Mesothelial cell of epicardium (in vitro differentiated cells): ENCODE measurements at regions not wholly inside any gene's neighbourhood (a gene's known extent, or its start where the extent isn't known, plus 50 kb on each side); places are given as distances from the start of the nearest gene placed in this dataset.

Experiments
- DNase-seq, 2 experiments: peaks; one replicate each; pipeline ENCODE4 v3.0.0; 2021; ENCODE audit warnings: low spot score in 2 of 2; ENCODE audit not compliant: unreplicated experiment in 2 of 2
- H3K27ac Mint-ChIP-seq: 2 replicates; pipeline ENCODE4 v1.8.0; 2021; ENCODE audit warnings: mixed read lengths
- H3K27me3 Mint-ChIP-seq: 2 replicates; pipeline ENCODE4 v1.8.0; 2021; ENCODE audit warnings: low read depth, mixed read lengths
- H3K36me3 Mint-ChIP-seq: 2 replicates; pipeline ENCODE4 v1.8.0; 2021; ENCODE audit warnings: mixed read lengths
- H3K4me1 Mint-ChIP-seq: 2 replicates; pipeline ENCODE4 v1.8.0; 2021; ENCODE audit warnings: mixed read lengths
- H3K4me3 Mint-ChIP-seq: 2 replicates; pipeline ENCODE4 v1.8.0; 2021; ENCODE audit warnings: mild to moderate bottlenecking, moderate library complexity, mixed read lengths
- H3K9me3 Mint-ChIP-seq: 2 replicates; pipeline ENCODE4 v1.8.0; 2021; ENCODE audit warnings: mixed read lengths
- TF ChIP-seq, protein P1 (sequence below): fragments of 200-600 bp; sonication (generic); IDR thresholded peaks from one replicate; pipeline ENCODE4 v1.5.0; 2021; ENCODE audit warnings: antibody characterized with exemption; ENCODE audit not compliant: unreplicated experiment

DNA sequence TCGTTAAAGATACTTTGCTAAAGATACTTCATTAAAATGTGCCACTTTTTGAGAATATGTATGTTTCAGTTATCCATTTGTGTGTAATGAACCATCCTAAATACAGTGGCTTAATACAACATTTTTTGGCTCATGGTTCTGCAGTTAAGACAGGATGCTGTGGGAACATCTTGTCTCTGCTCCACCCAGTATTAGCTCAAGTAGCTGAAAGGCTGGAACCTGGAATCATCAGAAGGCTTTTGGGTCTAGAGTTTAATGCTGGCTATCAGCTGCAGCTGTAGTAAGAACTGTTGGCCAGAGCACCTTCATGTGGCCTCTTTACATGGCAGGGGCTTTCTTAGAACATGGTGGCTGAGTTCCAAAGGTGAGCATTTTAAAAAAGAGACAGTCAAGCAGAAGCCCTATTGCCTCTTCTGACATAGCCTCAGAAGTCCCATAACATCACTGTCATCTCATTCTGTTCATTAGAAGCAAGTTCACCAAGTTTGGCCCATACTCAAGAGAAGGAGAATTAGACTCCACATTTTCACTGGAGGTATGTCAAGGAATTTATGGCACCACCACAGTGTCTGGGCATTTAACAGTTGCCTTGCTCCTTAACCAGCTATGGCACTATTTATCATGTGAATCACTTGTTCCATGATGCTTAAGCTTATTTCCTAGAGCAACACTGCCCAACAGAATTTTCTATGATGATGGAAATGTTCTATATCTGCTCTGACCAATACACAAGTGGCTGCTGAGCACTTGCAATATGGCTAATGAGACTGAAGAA lies 70.4 kb upstream of the PDZRN3 start:
- Mint-ChIP-seq H3K27me3 (no peaks in the 10 kb centered on the region), H3K4me1 (peaks cover 13% of the 10 kb centered on the region), H3K4me3 (no peak overlapping the region), H3K36me3 (peaks cover 4% of the 10 kb centered on the region), H3K27ac (no peak overlapping the region), H3K9me3 (peaks cover 6% of the 10 kb centered on the region)
- no peak for DNase-seq
- TF ChIP-seq, protein P1, sequence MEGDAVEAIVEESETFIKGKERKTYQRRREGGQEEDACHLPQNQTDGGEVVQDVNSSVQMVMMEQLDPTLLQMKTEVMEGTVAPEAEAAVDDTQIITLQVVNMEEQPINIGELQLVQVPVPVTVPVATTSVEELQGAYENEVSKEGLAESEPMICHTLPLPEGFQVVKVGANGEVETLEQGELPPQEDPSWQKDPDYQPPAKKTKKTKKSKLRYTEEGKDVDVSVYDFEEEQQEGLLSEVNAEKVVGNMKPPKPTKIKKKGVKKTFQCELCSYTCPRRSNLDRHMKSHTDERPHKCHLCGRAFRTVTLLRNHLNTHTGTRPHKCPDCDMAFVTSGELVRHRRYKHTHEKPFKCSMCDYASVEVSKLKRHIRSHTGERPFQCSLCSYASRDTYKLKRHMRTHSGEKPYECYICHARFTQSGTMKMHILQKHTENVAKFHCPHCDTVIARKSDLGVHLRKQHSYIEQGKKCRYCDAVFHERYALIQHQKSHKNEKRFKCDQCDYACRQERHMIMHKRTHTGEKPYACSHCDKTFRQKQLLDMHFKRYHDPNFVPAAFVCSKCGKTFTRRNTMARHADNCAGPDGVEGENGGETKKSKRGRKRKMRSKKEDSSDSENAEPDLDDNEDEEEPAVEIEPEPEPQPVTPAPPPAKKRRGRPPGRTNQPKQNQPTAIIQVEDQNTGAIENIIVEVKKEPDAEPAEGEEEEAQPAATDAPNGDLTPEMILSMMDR: no peak

DNA sequence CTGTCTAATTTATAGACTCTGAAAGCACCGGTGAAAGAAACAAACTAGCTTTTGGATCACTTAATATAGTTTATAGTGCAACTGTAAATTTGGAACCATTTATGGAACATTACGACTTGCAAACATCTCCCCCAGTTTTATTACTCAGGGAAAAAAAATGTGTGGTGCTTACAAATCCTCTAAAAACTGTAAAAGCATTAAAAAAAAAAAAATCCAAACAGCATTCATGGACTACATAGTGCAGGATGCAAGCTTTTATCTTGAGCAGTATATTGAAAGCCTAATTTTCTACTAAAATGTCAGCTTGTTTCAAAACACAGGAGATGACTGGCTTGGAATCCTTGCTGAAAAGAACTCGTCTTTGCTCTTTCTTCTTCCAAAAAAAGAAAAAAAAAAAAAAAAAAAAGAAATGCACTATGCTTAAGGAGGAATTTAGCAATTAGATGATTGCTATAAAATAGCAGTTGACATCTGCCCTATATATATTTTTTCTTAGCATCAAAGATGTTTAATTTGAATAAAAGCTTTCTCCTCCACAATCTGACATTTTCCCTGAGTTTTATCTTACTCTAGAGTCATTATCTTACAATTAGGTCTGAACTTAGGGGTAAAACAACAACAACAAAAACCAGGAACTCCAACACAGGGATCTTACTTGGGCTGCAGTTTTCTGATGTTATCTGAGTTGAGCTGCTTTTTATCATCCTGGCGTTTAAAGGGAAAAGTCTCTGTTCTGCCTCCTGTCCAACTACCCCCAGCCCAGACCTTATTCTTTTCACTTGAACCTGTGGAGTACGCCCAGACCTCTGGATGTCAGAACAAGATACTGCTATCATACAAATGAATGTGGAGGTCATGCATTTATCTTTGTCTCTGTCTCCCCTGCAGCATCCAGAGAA lies 62.6 kb upstream of the PDZRN3 start:
- DNase-seq: no peak
- peak overlapping the region; percentile 86 for H3K27ac Mint-ChIP-seq
- H3K4me1 Mint-ChIP-seq: peaks cover 43% of the 10 kb centered on the region
- H3K4me3 Mint-ChIP-seq: no peak overlapping the region
- TF ChIP-seq, protein P1: no peak
- H3K9me3 Mint-ChIP-seq: no peaks in the 10 kb centered on the region
- H3K27me3 Mint-ChIP-seq: no peaks in the 10 kb centered on the region
- no peaks in the 10 kb centered on the region for H3K36me3 Mint-ChIP-seq

DNA sequence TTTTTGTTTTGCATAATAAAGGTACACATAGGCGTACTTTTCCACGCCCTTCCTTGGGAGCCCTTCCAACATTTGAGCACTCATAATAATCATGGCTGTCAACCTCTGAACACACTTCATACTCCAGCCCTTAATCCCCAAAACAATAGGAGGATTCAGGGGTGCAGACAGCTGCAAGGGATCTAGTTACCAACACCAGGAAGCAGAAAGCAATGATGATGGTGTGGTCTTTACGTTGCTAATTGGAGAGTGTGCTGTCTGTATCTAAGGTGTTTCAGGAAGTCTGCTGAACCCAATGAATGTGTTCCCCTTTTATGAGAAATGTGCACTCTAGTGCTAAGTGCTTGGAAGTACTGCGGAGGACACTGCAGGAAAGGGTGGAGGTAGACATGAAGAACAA lies 60.3 kb upstream of the PDZRN3 start:
- Mint-ChIP-seq H3K27me3 (no peaks in the 10 kb centered on the region), H3K27ac (no peak overlapping the region), H3K4me1 (peaks cover 52% of the 10 kb centered on the region), H3K4me3 (no peak overlapping the region), H3K9me3 (no peaks in the 10 kb centered on the region), H3K36me3 (no peaks in the 10 kb centered on the region)
- TF ChIP-seq, protein P1: no peak
- no peak for DNase-seq

DNA sequence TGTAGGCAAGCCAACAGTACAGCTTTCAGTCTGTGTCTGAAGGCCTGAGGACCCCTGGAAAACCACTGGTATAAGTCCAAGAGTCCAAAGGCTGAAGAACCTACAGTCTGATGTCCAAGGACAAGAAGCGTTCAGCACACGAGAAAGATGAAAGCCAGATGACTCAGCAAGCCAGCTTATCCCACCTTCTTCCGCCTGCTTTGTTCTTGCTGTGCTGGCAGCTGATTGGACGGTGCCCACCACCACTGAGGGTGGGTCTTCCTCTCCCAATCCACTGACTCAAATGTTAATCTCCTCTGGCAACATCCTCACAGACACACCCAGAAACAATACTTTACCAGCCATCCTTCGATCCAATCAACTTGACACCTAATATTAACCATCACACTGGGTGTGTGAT lies 59.0 kb upstream of the PDZRN3 start:
- Mint-ChIP-seq H3K36me3 (no peaks in the 10 kb centered on the region), H3K4me3 (no peak overlapping the region), H3K9me3 (no peaks in the 10 kb centered on the region), H3K27me3 (no peaks in the 10 kb centered on the region), H3K4me1 (peaks cover 50% of the 10 kb centered on the region), H3K27ac (no peak overlapping the region)
- TF ChIP-seq, protein P1: no peak
- no peak for DNase-seq

DNA sequence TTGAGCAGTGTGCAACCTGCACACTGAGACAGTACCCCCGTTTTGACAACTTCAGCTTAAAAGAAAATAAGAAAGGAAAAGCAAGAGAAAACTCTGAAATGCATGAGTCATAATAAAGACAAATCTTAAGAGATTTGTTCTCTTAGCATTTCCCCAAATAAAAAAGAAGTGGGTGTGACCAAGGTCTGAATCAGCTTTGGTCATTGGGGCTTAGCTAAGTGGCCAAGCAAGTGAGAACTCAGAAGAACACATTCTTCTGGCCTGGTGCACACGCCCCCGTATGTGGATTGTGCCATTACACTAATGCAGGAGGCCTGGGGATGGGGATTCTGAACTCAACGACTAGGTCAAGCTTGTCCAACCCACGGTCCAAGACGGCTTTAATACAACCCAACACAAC lies 56.9 kb upstream of the PDZRN3 start:
- Mint-ChIP-seq H3K36me3 (no peaks in the 10 kb centered on the region), H3K27me3 (no peaks in the 10 kb centered on the region), H3K27ac (no peak overlapping the region), H3K4me1 (peaks cover 30% of the 10 kb centered on the region), H3K9me3 (peaks cover 3% of the 10 kb centered on the region), H3K4me3 (no peak overlapping the region)
- TF ChIP-seq, protein P1: no peak
- no peak for DNase-seq
